Smooth muscle cell (in vitro differentiated cells): ENCODE measurements at regions not wholly inside any gene's neighbourhood (a gene's known extent, or its start where the extent isn't known, plus 50 kb on each side); places are given as distances from the start of the nearest gene placed in this dataset.
A peak's percentile ranks its signal among the peaks of the same experiment; 100 is the strongest.

Source experiments
- DNase-seq: peaks from one replicate; lab custom pipeline; 2025; ENCODE audit not compliant: unreplicated experiment; lab: John Stamatoyannopoulos, UW
- H2AFZ ChIP-seq: fragments of 200-600 bp; sonication (generic); 2 replicates; pipeline ENCODE4 v1.6.0; 2016; ENCODE audit warnings: antibody characterized with exemption, low read depth, mild to moderate bottlenecking
- H3F3A ChIP-seq: fragments of 200-600 bp; sonication (generic); 2 replicates; pipeline ENCODE4 v1.6.0; 2017; ENCODE audit warnings: antibody characterized with exemption, low read depth
- H3K27ac ChIP-seq: fragments of 200-600 bp; sonication (generic); 2 replicates; pipeline ENCODE4 v1.5.1; 2016; ENCODE audit warnings: low read depth, mild to moderate bottlenecking
- H3K27me3 ChIP-seq: fragments of 200-600 bp; sonication (generic); 2 replicates; pipeline ENCODE4 v1.6.1; 2016; ENCODE audit warnings: low read depth, mild to moderate bottlenecking
- H3K36me3 ChIP-seq: fragments of 200-600 bp; sonication (generic); 2 replicates; pipeline ENCODE4 v1.5.1; 2016; ENCODE audit warnings: low read depth
- H3K4me1 ChIP-seq: fragments of 200-600 bp; sonication (generic); 2 replicates; pipeline ENCODE4 v1.5.1; 2016; ENCODE audit warnings: low read depth
- H3K4me2 ChIP-seq: fragments of 200-600 bp; sonication (generic); 2 replicates; pipeline ENCODE4 v1.6.0; 2016; ENCODE audit warnings: mild to moderate bottlenecking
- H3K4me3 ChIP-seq: fragments of 200-600 bp; sonication (generic); 2 replicates; pipeline ENCODE4 v1.5.1; 2016; ENCODE audit warnings: mild to moderate bottlenecking
- H3K79me2 ChIP-seq: fragments of 200-600 bp; sonication (generic); 2 replicates; pipeline ENCODE4 v1.6.0; 2016; ENCODE audit warnings: low read depth, mild to moderate bottlenecking
- H3K9ac ChIP-seq: fragments of 200-600 bp; sonication (generic); 2 replicates; pipeline ENCODE4 v1.6.0; 2016; ENCODE audit warnings: low read depth
- H3K9me3 ChIP-seq: fragments of 200-600 bp; sonication (generic); replicated peaks from 2 replicates; pipeline ENCODE4 v1.5.1; 2016; ENCODE audit warnings: low read depth
- H4K20me1 ChIP-seq: fragments of 200-600 bp; sonication (generic); 2 replicates; pipeline ENCODE4 v1.6.0; 2016; ENCODE audit warnings: low read depth
- CTCF ChIP-seq: fragments of 200-600 bp; sonication (generic); IDR thresholded peaks from 2 replicates; pipeline ENCODE4 v1.5.1; 2017; ENCODE audit warnings: borderline replicate concordance, mild to moderate bottlenecking, antibody characterized with exemption; ENCODE audit not compliant: insufficient read depth, poor library complexity, severe bottlenecking
- WGBS: methylation state at CpG from one replicate; pipeline ENCODE4 v1.1.7; 2016; ENCODE audit warnings: low lambda C conversion rate; 5-methylcytosine and 5-hydroxymethylcytosine counted together

GRCh38 chr18:6486313-6486712 is 71.6 kb upstream of the L3MBTL4 start:
- Histone ChIP-seq H3K79me2 (no peaks in the 10 kb centered on the region), H3K4me1 (peaks cover 4% of the 10 kb centered on the region), H3K27ac (no peak overlapping the region), H3K4me3 (no peak overlapping the region), H2AFZ (no peak overlapping the region), H3F3A (peaks cover 6% of the 10 kb centered on the region), H3K9ac (no peak overlapping the region), H3K36me3 (no peaks in the 10 kb centered on the region), H3K4me2 (no peak overlapping the region), H3K9me3 (no peaks in the 10 kb centered on the region), H3K27me3 (no peaks in the 10 kb centered on the region), H4K20me1 (no peaks in the 10 kb centered on the region)
- no peak for DNase-seq
- TF ChIP-seq CTCF, result no peak
- 60% methylated on average over 3 of the region's 3 CpGs for whole genome bisulfite sequencing

- 72% methylated on average over 5 of the region's 5 CpGs for WGBS
Observed at GRCh38 chr18:6486764-6487426, 72.2 kb upstream of the L3MBTL4 start.

DNA sequence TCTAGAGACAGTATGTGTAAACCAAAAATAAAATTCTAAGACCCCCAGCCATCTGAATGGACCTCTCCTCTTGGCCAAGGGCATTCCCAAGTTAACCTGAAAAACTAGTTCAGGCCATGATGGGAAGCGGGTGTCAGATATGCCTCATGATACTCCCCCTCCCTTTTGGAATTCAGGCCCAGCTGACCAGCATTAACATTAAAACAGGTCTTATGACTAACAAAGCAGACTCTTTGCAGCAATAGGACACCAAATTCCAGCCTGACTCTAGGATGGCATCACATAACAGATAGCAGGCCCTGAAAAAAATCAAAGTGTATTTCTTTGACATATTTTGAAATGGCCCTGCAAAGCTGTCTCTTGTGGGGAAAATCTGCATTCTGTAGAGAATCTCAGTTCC is 73.3 kb upstream of the L3MBTL4 start:
- WGBS, result 40% methylated on average over 1 of the region's 1 CpG
- no peaks in the 10 kb centered on the region for H3K27me3 ChIP-seq
- peak overlapping the region; percentile 57 for H3K27ac ChIP-seq
- peaks cover 4% of the 10 kb centered on the region for H3K4me1 ChIP-seq
- H3F3A ChIP-seq, result peaks cover 6% of the 10 kb centered on the region
- no peak overlapping the region for H3K9ac ChIP-seq
- peak overlapping the region; percentile 49 for H3K4me2 ChIP-seq
- no peak overlapping the region for H2AFZ ChIP-seq
- DNase-seq, result no peak
- no peaks in the 10 kb centered on the region for H3K9me3 ChIP-seq
- no peaks in the 10 kb centered on the region for H4K20me1 ChIP-seq
- TF ChIP-seq CTCF, result no peak
- H3K79me2 ChIP-seq, result no peaks in the 10 kb centered on the region
- no peaks in the 10 kb centered on the region for H3K36me3 ChIP-seq
- H3K4me3 ChIP-seq, result no peak overlapping the region

More at GRCh38 chr18:6486764-6487426, 72.2 kb upstream of the L3MBTL4 start:
- Histone ChIP-seq H2AFZ (no peak overlapping the region), H3K27ac (no peak overlapping the region), H3K79me2 (no peaks in the 10 kb centered on the region), H3K4me1 (peaks cover 4% of the 10 kb centered on the region), H3F3A (peaks cover 6% of the 10 kb centered on the region), H3K9ac (no peak overlapping the region), H3K36me3 (no peaks in the 10 kb centered on the region), H3K4me3 (no peak overlapping the region), H4K20me1 (no peaks in the 10 kb centered on the region), H3K4me2 (peak overlapping the region; percentile 32), H3K27me3 (no peaks in the 10 kb centered on the region), H3K9me3 (no peaks in the 10 kb centered on the region)
- DNase-seq, result no peak
- no peak for TF ChIP-seq CTCF

GRCh38 chr18:6488956-6489355 is 74.2 kb upstream of the L3MBTL4 start:
- no peaks in the 10 kb centered on the region for H3K9me3 ChIP-seq
- peaks cover 4% of the 10 kb centered on the region for H3K4me1 ChIP-seq
- peaks cover 6% of the 10 kb centered on the region for H3F3A ChIP-seq
- H3K27me3 ChIP-seq, result no peaks in the 10 kb centered on the region
- peak overlapping the region; percentile 57 for H3K27ac ChIP-seq
- H2AFZ ChIP-seq, result no peak overlapping the region
- H3K4me3 ChIP-seq, result no peak overlapping the region
- peak overlapping the region; percentile 49 for H3K4me2 ChIP-seq
- no peaks in the 10 kb centered on the region for H4K20me1 ChIP-seq
- no peak overlapping the region for H3K9ac ChIP-seq
- H3K79me2 ChIP-seq, result no peaks in the 10 kb centered on the region
- 25% methylated on average over 1 of the region's 1 CpG for WGBS
- H3K36me3 ChIP-seq, result no peaks in the 10 kb centered on the region
- no peak for TF ChIP-seq CTCF
- DNase-seq, result no peak
